Neural progenitor cell (in vitro differentiated cells): ENCODE measurements at regions not wholly inside any gene's neighbourhood (a gene's known extent, or its start where the extent isn't known, plus 50 kb on each side); places are given as distances from the start of the nearest gene placed in this dataset.

Experiments used
- EZH2 ChIP-seq: fragments of 200-600 bp; sonication (generic); IDR thresholded peaks from 2 replicates; pipeline ENCODE4 v1.6.1; 2017; ENCODE audit warnings: antibody characterized with exemption, mild to moderate bottlenecking, moderate library complexity
- TF ChIP-seq, protein P1 (sequence below): fragments of 200-600 bp; sonication (generic); IDR thresholded peaks from 2 replicates; pipeline ENCODE4 v1.5.1; 2017; ENCODE audit warnings: antibody characterized with exemption, mild to moderate bottlenecking

DNA sequence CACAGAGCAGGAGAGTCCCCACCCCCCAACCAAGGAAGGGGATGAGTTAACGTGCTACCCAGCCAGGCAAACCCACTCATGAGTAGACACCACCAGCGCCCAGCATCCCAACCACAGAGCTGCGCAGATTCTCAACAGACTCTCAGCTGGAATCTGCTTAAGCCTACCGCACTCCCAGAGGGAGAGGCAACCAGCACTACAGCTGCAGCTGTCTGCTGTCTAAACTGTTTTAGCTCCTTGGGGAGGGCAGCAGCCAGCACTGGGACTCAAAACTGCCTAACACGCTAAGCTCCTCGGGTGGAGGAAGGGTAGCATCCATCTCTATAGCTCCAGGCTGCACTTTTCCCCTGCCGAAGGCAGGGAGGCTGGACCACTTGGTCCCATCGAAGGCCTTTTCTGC lies 539.8 kb downstream of the EPHA7 start:
- TF ChIP-seq, protein P1, sequence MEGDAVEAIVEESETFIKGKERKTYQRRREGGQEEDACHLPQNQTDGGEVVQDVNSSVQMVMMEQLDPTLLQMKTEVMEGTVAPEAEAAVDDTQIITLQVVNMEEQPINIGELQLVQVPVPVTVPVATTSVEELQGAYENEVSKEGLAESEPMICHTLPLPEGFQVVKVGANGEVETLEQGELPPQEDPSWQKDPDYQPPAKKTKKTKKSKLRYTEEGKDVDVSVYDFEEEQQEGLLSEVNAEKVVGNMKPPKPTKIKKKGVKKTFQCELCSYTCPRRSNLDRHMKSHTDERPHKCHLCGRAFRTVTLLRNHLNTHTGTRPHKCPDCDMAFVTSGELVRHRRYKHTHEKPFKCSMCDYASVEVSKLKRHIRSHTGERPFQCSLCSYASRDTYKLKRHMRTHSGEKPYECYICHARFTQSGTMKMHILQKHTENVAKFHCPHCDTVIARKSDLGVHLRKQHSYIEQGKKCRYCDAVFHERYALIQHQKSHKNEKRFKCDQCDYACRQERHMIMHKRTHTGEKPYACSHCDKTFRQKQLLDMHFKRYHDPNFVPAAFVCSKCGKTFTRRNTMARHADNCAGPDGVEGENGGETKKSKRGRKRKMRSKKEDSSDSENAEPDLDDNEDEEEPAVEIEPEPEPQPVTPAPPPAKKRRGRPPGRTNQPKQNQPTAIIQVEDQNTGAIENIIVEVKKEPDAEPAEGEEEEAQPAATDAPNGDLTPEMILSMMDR = no peak
- TF ChIP-seq EZH2 = no peak
